Osteoblast (primary cell): ENCODE measurements at regions not wholly inside any gene's neighbourhood (a gene's known extent, or its start where the extent isn't known, plus 50 kb on each side); places are given as distances from the start of the nearest gene placed in this dataset.

ENCODE experiments used
- DNase-seq: peaks from one replicate; pipeline ENCODE4 v3.0.0; 2011; ENCODE audit warnings: low spot score, mixed read lengths; ENCODE audit not compliant: insufficient read length; ENCODE audit errors: missing footprints
- H2AFZ ChIP-seq: 2 replicates; pipeline ENCODE4 v1.6.0; 2011; ENCODE audit warnings: mild to moderate bottlenecking, low read length
- H3K27ac ChIP-seq: 2 replicates; pipeline ENCODE4 v1.5.1; 2011; ENCODE audit warnings: mild to moderate bottlenecking, low read depth, low read length, moderate library complexity
- H3K27me3 ChIP-seq: 2 replicates; pipeline ENCODE4 v1.6.0; 2012; ENCODE audit warnings: mild to moderate bottlenecking, control low read depth, inconsistent platforms, low read length, moderate library complexity; ENCODE audit not compliant: insufficient read depth
- H3K36me3 ChIP-seq: 2 replicates; pipeline ENCODE4 v1.5.1; 2011; ENCODE audit warnings: mild to moderate bottlenecking, low read length, control low read depth, moderate library complexity; ENCODE audit not compliant: insufficient read depth
- H3K4me1 ChIP-seq: 2 replicates; pipeline ENCODE4 v1.5.1; 2011; ENCODE audit warnings: mild to moderate bottlenecking, low read length, control low read depth, moderate library complexity; ENCODE audit not compliant: insufficient read depth
- H3K4me2 ChIP-seq: 2 replicates; pipeline ENCODE4 v1.6.0; 2011; ENCODE audit warnings: mild to moderate bottlenecking, low read length; ENCODE audit not compliant: insufficient read depth
- H3K4me3 ChIP-seq: fragments of 200-600 bp; sonication (generic); 3 replicates; pipeline ENCODE4 v1.5.1; 2012; ENCODE audit warnings: mild to moderate bottlenecking, low read length, inconsistent platforms; ENCODE audit not compliant: insufficient read depth
- H3K79me2 ChIP-seq: 2 replicates; pipeline ENCODE4 v1.6.0; 2012; ENCODE audit warnings: mild to moderate bottlenecking, low read length, control low read depth, inconsistent platforms; ENCODE audit not compliant: insufficient read depth
- H3K9me3 ChIP-seq: 2 replicates; pipeline ENCODE4 v1.5.1; 2011; ENCODE audit warnings: low read depth, low read length, control low read depth
- H4K20me1 ChIP-seq: 2 replicates; pipeline ENCODE4 v1.6.0; 2012; ENCODE audit warnings: mild to moderate bottlenecking, low read length, control low read depth; ENCODE audit not compliant: insufficient read depth
- TF ChIP-seq, protein P1 (sequence below): IDR thresholded peaks from 2 replicates; pipeline ENCODE4 v1.5.1; 2011; ENCODE audit warnings: mild to moderate bottlenecking, low read depth, low read length, moderate library complexity; ENCODE audit errors: extremely low read depth

DNA sequence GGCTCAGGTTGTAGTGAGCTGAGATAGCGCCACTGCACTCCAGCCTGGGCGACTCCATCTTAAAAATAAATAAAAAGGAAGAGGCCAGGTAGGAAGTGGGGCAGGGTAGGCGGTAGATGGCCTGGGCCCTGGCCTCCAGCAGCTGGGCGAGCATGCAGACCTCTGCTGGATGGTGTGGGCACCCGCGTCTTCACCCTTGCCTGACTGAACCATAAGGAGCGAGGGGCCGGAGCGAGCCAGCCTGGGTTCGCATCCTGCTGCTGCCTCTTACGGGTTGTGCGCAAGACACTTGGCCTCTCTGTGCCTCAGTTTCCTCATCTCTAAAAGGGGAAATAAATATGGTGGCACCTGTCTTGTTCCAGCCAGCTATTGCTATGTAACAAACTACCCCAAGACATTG is 146.1 kb upstream of the GSE1 start:
- Histone ChIP-seq H3K4me1 (peaks cover 5% of the 10 kb centered on the region), H3K27me3 (peaks cover 4% of the 10 kb centered on the region), H3K4me3 (no peak overlapping the region), H3K9me3 (no peaks in the 10 kb centered on the region), H2AFZ (no peak overlapping the region), H3K36me3 (no peaks in the 10 kb centered on the region), H3K27ac (no peak overlapping the region), H3K4me2 (no peak overlapping the region), H4K20me1 (peaks cover 66% of the 10 kb centered on the region), H3K79me2 (no peaks in the 10 kb centered on the region)
- DNase-seq = no peak
- TF ChIP-seq, protein P1, sequence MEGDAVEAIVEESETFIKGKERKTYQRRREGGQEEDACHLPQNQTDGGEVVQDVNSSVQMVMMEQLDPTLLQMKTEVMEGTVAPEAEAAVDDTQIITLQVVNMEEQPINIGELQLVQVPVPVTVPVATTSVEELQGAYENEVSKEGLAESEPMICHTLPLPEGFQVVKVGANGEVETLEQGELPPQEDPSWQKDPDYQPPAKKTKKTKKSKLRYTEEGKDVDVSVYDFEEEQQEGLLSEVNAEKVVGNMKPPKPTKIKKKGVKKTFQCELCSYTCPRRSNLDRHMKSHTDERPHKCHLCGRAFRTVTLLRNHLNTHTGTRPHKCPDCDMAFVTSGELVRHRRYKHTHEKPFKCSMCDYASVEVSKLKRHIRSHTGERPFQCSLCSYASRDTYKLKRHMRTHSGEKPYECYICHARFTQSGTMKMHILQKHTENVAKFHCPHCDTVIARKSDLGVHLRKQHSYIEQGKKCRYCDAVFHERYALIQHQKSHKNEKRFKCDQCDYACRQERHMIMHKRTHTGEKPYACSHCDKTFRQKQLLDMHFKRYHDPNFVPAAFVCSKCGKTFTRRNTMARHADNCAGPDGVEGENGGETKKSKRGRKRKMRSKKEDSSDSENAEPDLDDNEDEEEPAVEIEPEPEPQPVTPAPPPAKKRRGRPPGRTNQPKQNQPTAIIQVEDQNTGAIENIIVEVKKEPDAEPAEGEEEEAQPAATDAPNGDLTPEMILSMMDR = no peak

DNA sequence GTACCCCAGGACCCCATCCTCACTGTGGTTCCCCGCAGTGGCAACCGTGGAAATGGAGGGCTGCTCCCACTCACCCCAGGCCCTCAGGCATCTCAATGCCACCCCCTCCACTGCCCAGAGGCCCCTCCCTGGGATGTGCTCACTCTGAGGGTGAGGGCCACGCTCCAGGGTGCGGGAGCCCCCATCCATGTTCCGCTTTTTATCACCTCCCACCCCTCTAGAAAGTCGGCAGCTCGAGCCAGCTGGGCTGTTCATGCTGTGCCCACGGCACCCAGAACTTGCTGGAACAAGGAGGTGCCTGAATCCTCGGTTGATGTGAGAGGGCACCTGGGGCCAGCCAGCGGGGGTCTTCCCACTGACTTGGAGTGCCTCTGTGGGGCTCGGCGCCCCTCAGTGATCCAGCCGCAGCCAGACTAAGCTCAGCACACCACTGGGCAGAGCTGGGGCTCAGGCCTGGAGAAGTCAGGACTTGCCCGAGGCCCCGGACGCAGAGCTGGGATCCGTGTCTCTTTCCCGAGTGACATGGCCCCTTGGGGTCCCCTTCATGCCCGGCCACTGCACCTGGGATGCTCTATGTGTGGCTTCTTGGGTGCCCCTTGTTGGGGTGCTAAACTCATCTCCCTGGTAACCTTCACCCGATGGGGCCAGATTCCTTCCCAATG is 143.1 kb upstream of the GSE1 start:
- Histone ChIP-seq H3K36me3 (no peaks in the 10 kb centered on the region), H4K20me1 (peaks cover 52% of the 10 kb centered on the region), H3K9me3 (no peaks in the 10 kb centered on the region), H3K4me2 (no peak overlapping the region), H3K27me3 (no peaks in the 10 kb centered on the region), H3K4me1 (peaks cover 2% of the 10 kb centered on the region), H3K27ac (no peak overlapping the region), H2AFZ (no peak overlapping the region), H3K4me3 (no peak overlapping the region), H3K79me2 (no peaks in the 10 kb centered on the region)
- DNase-seq = no peak
- TF ChIP-seq, protein P1 = no peak

DNA sequence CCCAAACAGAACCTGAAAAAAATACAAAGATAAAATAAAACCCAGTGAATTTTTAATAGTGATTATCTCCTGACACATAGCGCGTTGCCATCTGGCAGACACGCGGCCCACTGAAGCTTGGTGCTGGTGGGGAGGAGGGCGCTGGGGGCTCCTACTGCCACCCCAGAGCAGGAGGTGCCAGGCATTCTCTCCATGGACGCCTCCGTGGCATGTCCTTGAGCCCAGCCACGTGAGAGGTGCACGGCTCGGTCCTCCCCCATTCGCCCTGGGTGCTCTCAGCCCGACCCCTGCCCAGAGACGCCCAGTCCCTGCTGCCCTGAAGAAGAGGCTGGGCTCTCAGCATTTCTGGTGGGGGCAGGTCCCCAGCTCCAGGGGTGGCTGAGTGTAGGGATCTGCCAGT is 142.2 kb upstream of the GSE1 start:
- Histone ChIP-seq H3K4me2 (no peak overlapping the region), H4K20me1 (peaks cover 45% of the 10 kb centered on the region), H3K79me2 (no peaks in the 10 kb centered on the region), H3K4me1 (no peaks in the 10 kb centered on the region), H3K27ac (no peak overlapping the region), H3K4me3 (no peak overlapping the region), H3K9me3 (no peaks in the 10 kb centered on the region), H3K27me3 (no peaks in the 10 kb centered on the region), H3K36me3 (no peaks in the 10 kb centered on the region), H2AFZ (no peak overlapping the region)
- TF ChIP-seq, protein P1 = no peak
- DNase-seq = no peak

DNA sequence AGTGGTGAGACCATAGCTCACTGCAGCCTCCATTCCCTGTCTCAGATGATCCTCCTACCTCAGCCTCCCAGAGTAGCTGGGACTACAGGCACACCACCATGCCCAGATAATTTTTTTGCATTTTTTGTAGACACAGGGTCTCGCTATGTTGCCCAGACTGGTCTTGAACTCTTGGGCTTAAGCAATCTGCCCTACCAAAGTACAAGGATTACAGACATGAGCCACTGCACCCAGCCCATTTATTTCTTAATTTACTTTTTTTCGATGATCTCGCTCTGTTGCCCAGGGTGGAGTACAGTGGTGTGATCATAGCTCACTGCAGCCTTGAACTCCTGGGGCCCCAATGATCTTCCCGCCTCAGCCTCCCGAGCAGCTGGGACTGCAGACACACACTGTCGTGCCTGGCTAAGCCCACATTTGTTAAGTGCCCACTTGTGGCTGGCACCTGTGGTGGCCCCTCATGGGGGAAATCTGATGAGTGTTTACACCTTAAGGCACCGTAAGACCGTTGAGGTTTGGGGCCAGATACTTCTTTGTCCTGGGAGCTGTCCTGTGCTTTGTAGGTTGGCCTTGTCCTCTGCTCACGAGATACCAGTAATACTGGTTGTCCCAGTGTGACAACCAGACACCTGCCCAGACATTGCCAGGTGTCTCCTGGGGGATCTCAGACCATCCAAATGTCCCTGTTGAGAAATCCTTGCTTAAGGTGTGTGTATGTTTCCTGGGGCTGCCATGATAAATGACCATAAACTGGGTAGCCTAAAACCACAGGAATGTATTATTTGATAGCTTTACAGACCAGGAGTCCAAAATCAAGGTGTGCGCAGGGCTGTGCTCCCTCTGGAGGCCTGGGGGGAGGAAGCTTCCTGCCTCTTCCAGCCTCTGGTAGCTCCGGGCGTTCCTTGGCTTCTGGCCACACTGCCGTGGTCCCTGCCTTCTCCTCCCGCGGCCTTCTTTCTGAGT is 141.4 kb upstream of the GSE1 start:
- no peak overlapping the region for H3K4me2 ChIP-seq
- no peaks in the 10 kb centered on the region for H3K36me3 ChIP-seq
- H3K27ac ChIP-seq = no peak overlapping the region
- no peaks in the 10 kb centered on the region for H3K9me3 ChIP-seq
- H3K4me1 ChIP-seq = no peaks in the 10 kb centered on the region
- no peaks in the 10 kb centered on the region for H3K27me3 ChIP-seq
- no peak overlapping the region for H3K4me3 ChIP-seq
- H2AFZ ChIP-seq = no peak overlapping the region
- TF ChIP-seq, protein P1 = no peak
- H4K20me1 ChIP-seq = peaks cover 41% of the 10 kb centered on the region
- DNase-seq = no peak
- no peaks in the 10 kb centered on the region for H3K79me2 ChIP-seq
